Panc1 (cell line): ENCODE measurements at regions not wholly inside any gene's neighbourhood (a gene's known extent, or its start where the extent isn't known, plus 50 kb on each side); places are given as distances from the start of the nearest gene placed in this dataset.

ENCODE experiments used
- POLR2AphosphoS5 ChIP-seq: IDR thresholded peaks from 2 replicates; pipeline ENCODE4 v1.6.1; 2012; ENCODE audit warnings: mild to moderate bottlenecking, low read depth, low read length, moderate library complexity
- TCF7L2 ChIP-seq: IDR thresholded peaks from 2 replicates; pipeline ENCODE4 v1.6.1; 2011; ENCODE audit warnings: mild to moderate bottlenecking, low read depth, low read length, inconsistent platforms
- TF ChIP-seq, protein P1 (sequence below): fragments of 450-650 bp; IDR thresholded peaks from 2 replicates; pipeline ENCODE4 v1.5.1; 2017; ENCODE audit warnings: mild to moderate bottlenecking

DNA sequence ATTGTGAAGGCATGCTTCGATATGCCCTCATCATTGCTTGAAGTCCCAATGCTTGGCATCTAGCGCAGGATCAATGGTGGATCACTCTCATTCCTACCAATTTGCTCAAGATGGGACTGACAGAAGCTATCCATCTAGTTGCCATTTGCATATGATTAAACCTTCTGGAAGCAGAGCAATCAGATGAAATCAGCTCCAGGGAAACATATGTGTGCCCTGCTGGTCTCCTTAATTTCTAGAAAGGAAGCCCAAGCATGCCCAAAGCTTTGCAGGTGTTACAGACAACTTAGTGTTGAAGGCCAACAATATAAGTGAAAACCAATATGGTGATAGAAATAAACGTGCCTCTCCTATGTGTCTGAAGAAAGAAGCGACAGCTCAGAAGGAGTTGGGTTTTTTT is 350.0 kb upstream of the ERCC4 start:
- TF ChIP-seq, protein P1, sequence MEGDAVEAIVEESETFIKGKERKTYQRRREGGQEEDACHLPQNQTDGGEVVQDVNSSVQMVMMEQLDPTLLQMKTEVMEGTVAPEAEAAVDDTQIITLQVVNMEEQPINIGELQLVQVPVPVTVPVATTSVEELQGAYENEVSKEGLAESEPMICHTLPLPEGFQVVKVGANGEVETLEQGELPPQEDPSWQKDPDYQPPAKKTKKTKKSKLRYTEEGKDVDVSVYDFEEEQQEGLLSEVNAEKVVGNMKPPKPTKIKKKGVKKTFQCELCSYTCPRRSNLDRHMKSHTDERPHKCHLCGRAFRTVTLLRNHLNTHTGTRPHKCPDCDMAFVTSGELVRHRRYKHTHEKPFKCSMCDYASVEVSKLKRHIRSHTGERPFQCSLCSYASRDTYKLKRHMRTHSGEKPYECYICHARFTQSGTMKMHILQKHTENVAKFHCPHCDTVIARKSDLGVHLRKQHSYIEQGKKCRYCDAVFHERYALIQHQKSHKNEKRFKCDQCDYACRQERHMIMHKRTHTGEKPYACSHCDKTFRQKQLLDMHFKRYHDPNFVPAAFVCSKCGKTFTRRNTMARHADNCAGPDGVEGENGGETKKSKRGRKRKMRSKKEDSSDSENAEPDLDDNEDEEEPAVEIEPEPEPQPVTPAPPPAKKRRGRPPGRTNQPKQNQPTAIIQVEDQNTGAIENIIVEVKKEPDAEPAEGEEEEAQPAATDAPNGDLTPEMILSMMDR = no peak
- no peak for TF ChIP-seq TCF7L2
- no peak for TF ChIP-seq POLR2AphosphoS5
